ENCODE measurements at regions not wholly inside any gene's neighbourhood (a gene's known extent, or its start where the extent isn't known, plus 50 kb on each side); places are given as distances from the start of the nearest gene placed in this dataset.

DNA sequence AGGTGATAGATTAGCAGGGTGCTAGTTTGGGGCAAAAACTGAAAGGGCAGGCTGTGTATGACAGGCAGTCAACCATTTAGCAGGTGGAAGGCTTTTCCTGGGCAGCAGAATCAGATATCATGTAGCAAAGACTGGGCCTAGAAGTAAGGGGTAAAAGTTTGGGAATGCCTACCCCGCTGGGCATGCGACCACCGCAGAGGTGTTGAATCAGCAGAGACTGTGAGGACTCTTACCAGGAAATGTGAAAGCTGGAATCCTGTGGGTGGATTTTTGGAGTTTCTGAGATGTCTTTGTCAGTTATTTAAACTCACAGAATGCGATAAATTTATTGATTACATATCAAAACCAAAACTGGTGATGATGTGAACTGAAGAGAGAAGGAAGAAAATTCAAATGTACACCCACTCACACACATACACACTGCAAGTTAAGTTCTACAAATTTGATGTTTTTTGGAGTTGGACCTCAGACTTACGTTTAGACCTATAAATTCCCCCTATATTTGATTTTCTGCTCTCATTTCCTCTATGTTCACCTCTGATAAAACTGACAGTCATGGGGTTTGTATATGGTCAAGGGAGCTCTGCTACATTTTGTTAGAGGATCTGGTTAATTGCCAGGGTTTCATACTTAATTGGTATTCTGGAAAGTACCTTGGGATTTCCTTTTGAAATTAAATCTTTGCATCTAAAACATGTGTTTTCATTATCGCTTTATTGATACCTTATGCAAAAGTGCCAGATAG lies 333.6 kb downstream of the CSNK1G3 start:
- DNase-seq (no peak), ATAC-seq (no peak)
- intact Hi-C loops (cut with micrococcal nuclease), result no loop called here
- Mint-ChIP-seq H3K36me3 (ENCODE audit: low read depth) (no peaks in the 10 kb centered on the region), H3K4me1 (ENCODE audit: low read depth) (no peaks in the 10 kb centered on the region), H3K27me3 (no peaks in the 10 kb centered on the region), H3K9me3 (peaks cover 2% of the 10 kb centered on the region), H3K27ac (no peak overlapping the region), H3K4me3 (no peak overlapping the region)
- TF ChIP-seq CTCF (IDR thresholded peaks at IDR 0.05), result no peak
- POLR2A ChIA-PET, result no interaction called here
- CTCF ChIA-PET, result no interaction called here

- no peak overlapping the region for H3K4me3 Mint-ChIP-seq
- no peak for DNase-seq
- no peaks in the 10 kb centered on the region for H3K27me3 Mint-ChIP-seq
- peaks cover 2% of the 10 kb centered on the region for H3K9me3 Mint-ChIP-seq
- CTCF ChIA-PET, result no interaction called here
- H3K36me3 Mint-ChIP-seq (ENCODE audit: low read depth), result no peaks in the 10 kb centered on the region
- TF ChIP-seq CTCF (IDR thresholded peaks at IDR 0.05), result no peak
- ATAC-seq, result no peak
- intact Hi-C loops (cut with micrococcal nuclease), result no loop called here
- POLR2A ChIA-PET, result no interaction called here
- no peak overlapping the region for H3K27ac Mint-ChIP-seq
- no peaks in the 10 kb centered on the region for H3K4me1 Mint-ChIP-seq (ENCODE audit: low read depth)
Observed at GRCh38 chr5:123844873-123845272, 332.9 kb downstream of the CSNK1G3 start.

GRCh38 chr5:123835421-123835820 lies 323.4 kb downstream of the CSNK1G3 start:
- ChIA-PET POLR2A (no interaction called here), CTCF (no interaction called here)
- intact Hi-C loops (cut with micrococcal nuclease), result no loop called here
- no peak for TF ChIP-seq CTCF (IDR thresholded peaks at IDR 0.05)
- Mint-ChIP-seq H3K4me1 (ENCODE audit: low read depth) (no peaks in the 10 kb centered on the region), H3K27me3 (no peaks in the 10 kb centered on the region), H3K27ac (no peak overlapping the region), H3K36me3 (ENCODE audit: low read depth) (no peaks in the 10 kb centered on the region), H3K4me3 (no peak overlapping the region), H3K9me3 (no peaks in the 10 kb centered on the region)
- ATAC-seq (no peak), DNase-seq (no peak)

DNA sequence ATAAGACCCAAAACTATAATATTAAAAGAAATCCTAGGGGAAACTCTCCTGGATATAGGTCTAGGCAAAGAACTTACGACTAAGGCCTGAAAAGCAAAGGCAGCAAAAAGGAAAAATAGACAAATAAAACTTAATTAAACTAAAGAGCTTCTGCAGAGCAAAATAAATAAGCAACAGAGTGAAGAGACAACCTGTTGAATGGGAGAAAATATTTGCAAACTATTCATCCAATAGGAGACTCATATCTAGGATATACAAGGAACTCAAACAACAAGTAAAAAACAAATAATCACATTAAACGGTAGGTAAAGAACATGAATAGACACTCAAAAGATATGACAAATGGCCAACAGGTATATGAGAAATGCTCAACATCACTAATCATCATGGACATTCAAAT lies 318.6 kb downstream of the CSNK1G3 start:
- ATAC-seq (no peak), DNase-seq (no peak)
- Mint-ChIP-seq H3K27ac (no peak overlapping the region), H3K4me3 (no peak overlapping the region), H3K36me3 (ENCODE audit: low read depth) (no peaks in the 10 kb centered on the region), H3K9me3 (peaks cover 3% of the 10 kb centered on the region), H3K4me1 (ENCODE audit: low read depth) (no peaks in the 10 kb centered on the region), H3K27me3 (no peaks in the 10 kb centered on the region)
- TF ChIP-seq CTCF (IDR thresholded peaks at IDR 0.05), result no peak
- CTCF ChIA-PET, result no interaction called here
- intact Hi-C loops (cut with micrococcal nuclease), result no loop called here
- POLR2A ChIA-PET, result no interaction called here

DNA sequence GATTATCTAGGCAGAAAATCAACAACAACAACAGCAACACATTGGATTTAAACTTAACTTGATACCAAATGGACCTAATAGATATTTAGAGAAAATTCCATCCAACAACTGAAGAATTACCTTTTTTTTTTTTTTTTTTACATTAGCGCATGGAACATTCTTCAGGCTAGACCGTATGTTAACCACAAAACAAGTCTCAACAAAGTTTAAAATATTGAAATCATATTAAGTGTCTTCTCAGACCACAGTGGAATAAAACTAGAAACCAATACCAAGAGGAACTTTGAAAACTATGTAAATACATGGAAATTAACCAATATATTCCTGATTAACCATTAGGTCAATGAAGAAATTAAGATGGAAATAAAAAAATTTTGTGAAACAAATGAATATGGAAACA lies 315.8 kb downstream of the CSNK1G3 start:
- H3K36me3 Mint-ChIP-seq (ENCODE audit: low read depth), result no peaks in the 10 kb centered on the region
- no peak overlapping the region for H3K4me3 Mint-ChIP-seq
- CTCF ChIA-PET, result no interaction called here
- no peak for DNase-seq
- intact Hi-C loops (cut with micrococcal nuclease), result no loop called here
- TF ChIP-seq CTCF (IDR thresholded peaks at IDR 0.05), result no peak
- no peaks in the 10 kb centered on the region for H3K4me1 Mint-ChIP-seq (ENCODE audit: low read depth)
- H3K27me3 Mint-ChIP-seq, result no peaks in the 10 kb centered on the region
- no peak overlapping the region for H3K27ac Mint-ChIP-seq
- POLR2A ChIA-PET, result no interaction called here
- peaks cover 4% of the 10 kb centered on the region for H3K9me3 Mint-ChIP-seq
- no peak for ATAC-seq
